Stimulated activated CD4-positive, alpha-beta T cell treated with anti-CD3 and anti-CD28 coated beads, Interleukin-2, amount 100 ng/mL, for 24 hours (primary cell): ENCODE measurements at regions not wholly inside any gene's neighbourhood (a gene's known extent, or its start where the extent isn't known, plus 50 kb on each side); places are given as distances from the start of the nearest gene placed in this dataset.

Experiments used
- DNase-seq, 2 donors: peaks; one replicate each; pipeline ENCODE4 v3.0.0-alpha.2; 2020

- no peak for DNase-seq
Observed at GRCh38 chr3:187932530-187932929, 187.3 kb upstream of the BCL6 start.

GRCh38 chr3:187935623-187936156 lies 190.4 kb upstream of the BCL6 start:
- peak; percentile 35 to 48 for DNase-seq

- DNase-seq = no peak
Observed at GRCh38 chr3:187936676-187937075, 191.4 kb upstream of the BCL6 start.

- no peak for DNase-seq
Observed at GRCh38 chr3:187939891-187940290, 194.6 kb upstream of the BCL6 start.

GRCh38 chr3:187941135-187941847 lies 196.0 kb upstream of the BCL6 start:
- no peak for DNase-seq

DNA sequence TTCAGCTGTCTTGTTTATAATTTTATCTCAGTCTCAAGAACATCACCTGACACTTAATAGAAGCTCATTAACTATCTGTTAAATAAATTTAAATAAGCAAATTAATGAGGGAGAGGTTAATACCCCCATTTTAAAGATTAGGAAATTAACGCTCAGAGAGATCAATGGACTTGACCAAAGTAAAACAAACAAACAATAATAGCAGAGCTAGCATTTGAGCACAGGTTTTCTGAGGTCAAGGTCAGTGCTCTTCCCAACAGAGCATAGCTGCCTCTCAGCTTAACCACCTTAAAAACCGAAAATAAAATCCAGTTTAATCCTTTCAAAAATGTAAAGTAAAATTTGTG lies 196.6 kb upstream of the BCL6 start:
- DNase-seq = no peak

- DNase-seq = no peak
Observed at GRCh38 chr3:187942658-187943241, 197.5 kb upstream of the BCL6 start.

DNA sequence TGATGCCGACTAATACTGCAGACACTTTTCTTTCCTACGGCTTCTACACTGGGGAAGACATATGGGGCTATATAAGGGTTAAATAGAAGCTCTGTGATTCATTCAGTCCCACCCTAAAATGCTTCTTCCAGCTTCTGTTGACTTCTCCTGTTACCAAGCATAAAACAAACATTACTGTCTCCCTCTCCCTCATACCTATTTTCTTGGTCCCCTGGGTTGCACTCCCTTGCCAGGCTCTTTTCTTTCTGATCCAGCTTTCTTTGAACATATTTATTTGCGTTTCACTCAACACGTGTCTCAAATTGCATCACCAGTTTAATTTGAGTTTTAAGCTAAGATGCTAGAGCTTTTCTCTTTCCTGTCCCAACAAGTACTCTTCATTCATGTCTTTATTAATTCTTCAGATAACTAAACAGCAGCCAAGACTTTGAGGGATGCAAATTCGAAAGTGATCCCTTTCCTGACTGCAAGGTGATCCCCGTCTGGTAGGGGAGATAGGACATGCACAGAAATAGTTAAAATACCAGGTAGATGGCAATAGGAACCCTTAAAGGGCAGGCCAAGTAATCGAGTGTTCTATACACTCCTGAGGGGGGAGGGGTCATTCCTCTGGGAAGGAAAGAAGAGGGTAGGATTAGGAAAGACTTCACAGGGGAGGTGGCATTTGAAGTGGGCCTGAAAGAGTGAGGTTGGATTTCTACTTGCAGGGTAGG lies 198.6 kb upstream of the BCL6 start:
- no peak for DNase-seq

- DNase-seq = no peak
Observed at GRCh38 chr3:187944390-187945179, 199.3 kb upstream of the BCL6 start.

GRCh38 chr3:187945374-187945773 lies 200.1 kb upstream of the BCL6 start:
- DNase-seq = no peak

DNA sequence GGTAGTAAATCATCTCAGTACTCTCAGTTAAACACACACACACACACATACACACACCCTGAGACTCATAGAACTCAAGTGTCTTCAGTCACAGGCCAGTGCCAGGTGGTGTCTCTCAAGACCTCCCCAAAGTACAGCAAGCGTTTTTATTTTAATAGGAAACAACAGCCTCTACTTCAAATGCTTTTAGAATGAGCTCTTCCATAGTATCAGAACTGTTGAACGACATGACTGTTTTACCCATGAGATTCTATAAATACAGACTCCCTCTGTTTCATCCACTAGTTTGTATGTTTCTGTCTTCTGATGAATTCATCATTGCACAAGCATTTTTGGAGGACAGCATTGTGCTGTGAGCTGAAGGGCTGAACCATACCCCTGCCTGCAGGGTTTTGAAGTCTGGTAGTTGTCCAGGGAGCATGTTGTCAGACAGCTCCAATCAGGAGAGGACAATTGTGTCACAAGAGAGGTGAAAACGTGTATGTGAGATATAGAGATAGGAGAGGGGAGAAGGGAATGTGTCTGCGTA lies 201.0 kb upstream of the BCL6 start:
- DNase-seq = no peak

DNA sequence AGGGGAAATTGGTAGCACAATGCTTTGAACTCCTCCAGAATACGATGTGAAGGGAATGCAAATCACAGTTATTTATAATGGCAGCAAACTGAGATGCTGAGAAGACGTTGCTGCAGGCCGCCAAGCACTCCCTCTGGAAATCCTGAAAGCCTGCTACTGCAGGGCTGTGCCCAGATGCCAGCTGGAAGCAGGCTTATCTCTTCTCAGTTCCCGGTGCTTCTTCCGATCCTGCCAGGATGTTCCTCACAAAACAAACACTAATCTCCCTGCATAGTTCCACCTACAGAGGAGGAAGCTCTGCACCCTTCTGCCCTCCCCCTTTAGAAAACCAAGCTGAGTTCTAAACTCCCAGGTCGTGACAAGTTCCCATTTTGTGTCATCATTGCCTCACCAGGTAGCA lies 201.7 kb upstream of the BCL6 start:
- no peak for DNase-seq

GRCh38 chr3:187947927-187948682 lies 202.8 kb upstream of the BCL6 start:
- no peak for DNase-seq

GRCh38 chr3:187949093-187949820 lies 204.0 kb upstream of the BCL6 start:
- no peak for DNase-seq

- DNase-seq = no peak
Observed at GRCh38 chr3:187950671-187951070, 203.3 kb upstream of the LPP start.

- DNase-seq = no peak
Observed at GRCh38 chr3:187951452-187952190, 202.3 kb upstream of the LPP start.

DNA sequence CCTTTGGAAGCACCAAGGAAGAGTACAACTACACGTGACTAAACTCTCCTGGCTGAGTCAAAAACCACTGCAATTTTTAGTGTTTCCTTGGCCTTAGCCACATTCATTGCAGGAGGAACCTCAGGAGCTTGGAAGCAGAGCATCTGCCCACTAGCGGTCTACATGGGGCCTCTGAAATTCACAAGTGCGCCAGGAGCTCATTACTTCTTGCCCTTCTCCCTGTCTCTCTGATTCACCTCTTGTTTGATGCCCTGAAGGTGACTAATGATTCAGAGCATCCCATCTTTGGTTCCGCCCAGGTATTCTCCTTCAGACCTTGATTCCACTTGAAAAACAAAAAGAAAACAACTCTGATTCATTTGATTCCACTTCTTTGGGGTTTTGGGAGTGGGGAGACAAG lies 201.1 kb upstream of the LPP start:
- DNase-seq = no peak

- DNase-seq = no peak
Observed at GRCh38 chr3:187954516-187954872, 199.5 kb upstream of the LPP start.

DNA sequence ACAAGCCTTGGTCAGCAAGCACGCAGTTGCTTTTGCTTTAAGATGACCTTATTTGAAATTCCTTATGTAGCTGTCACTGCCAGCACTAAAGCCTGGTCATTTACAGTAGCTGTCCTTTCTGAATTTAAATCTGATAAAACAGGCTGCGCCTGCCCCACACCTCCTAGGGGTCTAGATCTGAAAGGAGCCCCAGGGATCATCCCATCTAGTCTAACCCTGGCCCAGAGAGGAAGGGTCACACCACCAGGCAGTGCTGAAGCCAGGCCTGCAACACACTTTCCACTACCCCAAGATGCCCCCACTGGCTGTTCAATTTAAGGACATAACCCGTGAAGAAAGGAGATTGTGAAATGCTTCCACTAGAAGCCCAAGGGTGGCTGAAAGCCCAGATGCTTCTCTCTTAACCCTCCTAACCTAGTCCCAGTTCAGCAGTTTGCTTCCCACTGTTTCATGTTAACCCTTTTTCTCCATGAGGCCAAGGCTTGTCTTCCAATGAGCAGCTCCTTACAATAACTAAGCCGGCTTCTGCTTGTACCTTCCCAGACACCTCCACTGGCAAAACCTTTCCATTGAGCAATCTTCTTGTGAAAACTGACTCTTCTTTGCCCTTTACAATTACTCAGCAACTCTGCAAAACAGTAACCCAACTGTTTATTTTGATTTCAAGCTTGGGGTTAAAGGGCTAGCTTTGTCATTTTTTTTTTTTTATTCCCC lies 198.9 kb upstream of the LPP start:
- DNase-seq = no peak

DNA sequence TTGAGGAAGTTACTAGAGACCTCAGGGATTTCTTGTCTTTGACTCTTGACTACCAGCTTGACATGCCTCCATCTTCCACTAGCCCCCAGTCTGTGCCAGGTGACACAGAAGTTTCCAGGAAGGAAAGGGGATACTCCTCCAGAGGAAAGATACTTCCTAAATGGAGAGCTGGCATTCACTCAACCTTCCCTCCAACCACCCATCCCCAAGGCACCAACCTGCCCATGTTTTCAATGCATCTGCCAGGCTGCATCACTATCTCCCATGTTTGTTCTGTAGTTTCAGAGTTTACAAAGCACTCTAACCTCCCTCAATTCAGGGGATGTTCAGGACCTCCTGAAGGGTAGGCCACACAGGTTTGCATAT lies 198.4 kb upstream of the LPP start:
- no peak for DNase-seq
